ENCODE measurements at regions not wholly inside any gene's neighbourhood (a gene's known extent, or its start where the extent isn't known, plus 50 kb on each side); places are given as distances from the start of the nearest gene placed in this dataset.
A peak's percentile ranks its signal among the peaks of the same experiment; 100 is the strongest.

GRCh38 chr20:43247361-43247760, 57.7 kb upstream of the PTPRT start:
- H3K4me1 ChIP-seq (replicated peaks in 1 of 2): no peaks in the 10 kb centered on the region
- no peak overlapping the region for H3K27ac ChIP-seq
- in situ Hi-C loops (cut with MboI; ENCODE audit: low pct_unique_long_range_greater_than_20kb in 2 of 9, low sequenced_read_pairs in 9 of 9, unreplicated experiment in 9 of 9): no loop called here
- WGBS, 10 experiments: 29 to 80% (median 36%) methylated on average over 1 to 2 of the region's 3 CpGs; no CpG with 5 or more reads in 5 of the 10 experiments
- H3K4me3 ChIP-seq: no peak overlapping the region
- no peak for ATAC-seq (replicated peaks in 6 of 8)

GRCh38 chr20:43244647-43245046, 54.9 kb upstream of the PTPRT start:
- Histone ChIP-seq H3K4me3 (no peak overlapping the region), H3K27ac (no peak overlapping the region), H3K4me1 (replicated peaks in 1 of 2) (no peaks in the 10 kb centered on the region)
- WGBS, 10 experiments: 0 to 92% (median 50%) methylated on average over 2 to 3 of the region's 5 CpGs; no CpG with 5 or more reads in 5 of the 10 experiments
- no peak for ATAC-seq (replicated peaks in 6 of 8)
- in situ Hi-C loops (cut with MboI; ENCODE audit: low pct_unique_long_range_greater_than_20kb in 2 of 9, low sequenced_read_pairs in 9 of 9, unreplicated experiment in 9 of 9): no loop called here

- H3K4me1 ChIP-seq (replicated peaks in 1 of 2): no peaks in the 10 kb centered on the region
- no peak overlapping the region for H3K4me3 ChIP-seq
- 42 to 84% (median 57%) methylated on average over 2 to 6 of the region's 7 CpGs; no CpG with 5 or more reads in 3 of the 10 experiments for WGBS, 10 experiments
- H3K27ac ChIP-seq: no peak overlapping the region
- ATAC-seq (replicated peaks in 6 of 8): peak in 1 of 8 experiments; percentile 90
- in situ Hi-C loops (cut with MboI; ENCODE audit: low pct_unique_long_range_greater_than_20kb in 2 of 9, low sequenced_read_pairs in 9 of 9, unreplicated experiment in 9 of 9): no loop called here
Observed at GRCh38 chr20:43243672-43244269, 54.1 kb upstream of the PTPRT start.

GRCh38 chr20:43241057-43241702, 51.5 kb upstream of the PTPRT start:
- H3K27ac ChIP-seq: no peak overlapping the region
- H3K4me1 ChIP-seq (replicated peaks in 1 of 2): no peaks in the 10 kb centered on the region
- no peak for ATAC-seq (replicated peaks in 6 of 8)
- no peak overlapping the region for H3K4me3 ChIP-seq
- 0 to 100% (median 55%) methylated on average over 1 to 2 of the region's 3 CpGs; no CpG with 5 or more reads in 4 of the 10 experiments for WGBS, 10 experiments
- in situ Hi-C loops (cut with MboI; ENCODE audit: low pct_unique_long_range_greater_than_20kb in 2 of 9, low sequenced_read_pairs in 9 of 9, unreplicated experiment in 9 of 9): no loop called here

All from motor neuron (in vitro differentiated cells).